Thyroid gland (tissue), 4 donors: ENCODE measurements at regions not wholly inside any gene's neighbourhood (a gene's known extent, or its start where the extent isn't known, plus 50 kb on each side); places are given as distances from the start of the nearest gene placed in this dataset.

Experiments used
- DNase-seq, 2 donors: peaks; one replicate each; pipeline ENCODE4 v3.0.0-alpha.2; 2019
- H3K27ac ChIP-seq, 3 donors: fragments of 200-600 bp; sonication (generic); 1 replicate in 2 of 3; 2 replicates in 1 of 3; pipeline ENCODE4 v1.5.1; 2016 to 2019; ENCODE audit warnings: mild to moderate bottlenecking in 1 of 3, moderate library complexity in 1 of 3
- H3K27me3 ChIP-seq: fragments of 200-600 bp; sonication (generic); one replicate; pipeline ENCODE4 v1.5.1; 2019
- H3K36me3 ChIP-seq, 2 donors: fragments of 200-600 bp; sonication (generic); one replicate each; pipeline ENCODE4 v1.5.1; 2016 to 2019
- H3K4me1 ChIP-seq, 2 donors: fragments of 200-600 bp; sonication (generic); one replicate each; pipeline ENCODE4 v1.5.1; 2017 to 2019
- H3K4me3 ChIP-seq, 3 donors: fragments of 200-600 bp; sonication (generic); replicated peaks in 1 of 3; 1 replicate in 2 of 3; 2 replicates in 1 of 3; pipeline ENCODE4 v1.5.1; 2016; ENCODE audit warnings: mild to moderate bottlenecking in 1 of 3
- H3K9me3 ChIP-seq: fragments of 200-600 bp; sonication (generic); one replicate; pipeline ENCODE4 v1.5.1; 2017
- CTCF ChIP-seq, 6 experiments: fragments of 200-600 bp in 3 of 6; fragments of 450-650 bp in 3 of 6; sonication (generic) in 3 of 6; IDR thresholded peaks; one replicate each; pipeline ENCODE4 v1.5.1; 2016 to 2019; ENCODE audit warnings: antibody characterized with exemption in 6 of 6, mild to moderate bottlenecking in 2 of 6, inconsistent platforms in 1 of 6, moderate library complexity in 1 of 6
- POLR2A ChIP-seq, 2 donors: fragments of 450-650 bp; IDR thresholded peaks; one replicate each; pipeline ENCODE4 v1.6.1; 2017; ENCODE audit warnings: antibody characterized with exemption in 2 of 2, mild to moderate bottlenecking in 2 of 2, moderate library complexity in 1 of 2
- WGBS, 2 donors: methylation state at CpG; one replicate each; pipeline ENCODE4 v1.1.5; 2017; 5-methylcytosine and 5-hydroxymethylcytosine counted together
- intact Hi-C: fragments of 100-400 bp; cut with DNase I; formaldehyde crosslinking; loops from one replicate; pipeline ENCODE4 v1.15.1; 2023

GRCh38 chr22:48031589-48031988, 1269.1 kb downstream of the TBC1D22A start:
- Histone ChIP-seq H3K4me3 (no peak overlapping the region), H3K27ac (no peak overlapping the region), H3K9me3 (no peaks in the 10 kb centered on the region), H3K27me3 (no peaks in the 10 kb centered on the region), H3K4me1 (no peaks in the 10 kb centered on the region), H3K36me3 (no peaks in the 10 kb centered on the region)
- no peak for DNase-seq
- intact Hi-C loops, result no loop called here
- no peak for TF ChIP-seq CTCF (IDR thresholded peaks at IDR 0.05)
- no peak for TF ChIP-seq POLR2A (IDR thresholded peaks at IDR 0.05)
- WGBS, 2 donors, result 81 to 83% methylated on average over 6 of the region's 6 CpGs

GRCh38 chr22:48025096-48025495, 1262.6 kb downstream of the TBC1D22A start:
- H3K36me3 ChIP-seq, result no peaks in the 10 kb centered on the region
- no peaks in the 10 kb centered on the region for H3K27me3 ChIP-seq
- WGBS, 2 donors, result 65 to 68% methylated on average over 2 of the region's 2 CpGs
- H3K9me3 ChIP-seq, result no peaks in the 10 kb centered on the region
- peak; percentile 8 for DNase-seq
- TF ChIP-seq POLR2A (IDR thresholded peaks at IDR 0.05), result no peak
- no peak for TF ChIP-seq CTCF (IDR thresholded peaks at IDR 0.05)
- H3K27ac ChIP-seq, result no peak overlapping the region
- H3K4me1 ChIP-seq, result no peaks in the 10 kb centered on the region
- intact Hi-C loops, result no loop called here
- H3K4me3 ChIP-seq, result no peak overlapping the region

- no peaks in the 10 kb centered on the region for H3K9me3 ChIP-seq
- TF ChIP-seq POLR2A (IDR thresholded peaks at IDR 0.05) (no peak), CTCF (IDR thresholded peaks at IDR 0.05) (no peak)
- no peak overlapping the region for H3K27ac ChIP-seq
- no peaks in the 10 kb centered on the region for H3K4me1 ChIP-seq
- WGBS, 2 donors, result 31 to 40% methylated on average over 4 of the region's 4 CpGs
- H3K36me3 ChIP-seq, result no peaks in the 10 kb centered on the region
- intact Hi-C loops, result no loop called here
- H3K27me3 ChIP-seq, result no peaks in the 10 kb centered on the region
- no peak for DNase-seq
- no peak overlapping the region for H3K4me3 ChIP-seq
Observed at GRCh38 chr22:48021991-48022401, 1259.5 kb downstream of the TBC1D22A start.

- Histone ChIP-seq H3K4me1 (no peaks in the 10 kb centered on the region), H3K9me3 (no peaks in the 10 kb centered on the region)
Observed at GRCh38 chr22:48018346-48018745, 1255.9 kb downstream of the TBC1D22A start.

GRCh38 chr22:48015701-48016100, 1253.3 kb downstream of the TBC1D22A start:
- TF ChIP-seq POLR2A (IDR thresholded peaks at IDR 0.05), result no peak
- TF ChIP-seq CTCF (IDR thresholded peaks at IDR 0.05), result no peak
- WGBS, 2 donors, result 93 to 95% methylated on average over 4 to 5 of the region's 5 CpGs
- H3K27me3 ChIP-seq, result no peaks in the 10 kb centered on the region
- no peak overlapping the region for H3K4me3 ChIP-seq
- H3K4me1 ChIP-seq, result no peaks in the 10 kb centered on the region
- no peak overlapping the region for H3K27ac ChIP-seq
- no peaks in the 10 kb centered on the region for H3K9me3 ChIP-seq
- no peak for DNase-seq
- intact Hi-C loops, result no loop called here
- no peaks in the 10 kb centered on the region for H3K36me3 ChIP-seq

More at GRCh38 chr22:48018346-48018745, 1255.9 kb downstream of the TBC1D22A start:
- H3K36me3 ChIP-seq, result no peaks in the 10 kb centered on the region
- no peaks in the 10 kb centered on the region for H3K27me3 ChIP-seq
- WGBS, 2 donors, result 66 to 79% methylated on average over 5 of the region's 5 CpGs
- no peak for DNase-seq
- no peak overlapping the region for H3K4me3 ChIP-seq
- H3K27ac ChIP-seq, result no peak overlapping the region
- intact Hi-C loops, result no loop called here
- TF ChIP-seq CTCF (IDR thresholded peaks at IDR 0.05), result no peak
- TF ChIP-seq POLR2A (IDR thresholded peaks at IDR 0.05), result no peak
